Type B pancreatic cell (in vitro differentiated cells): ENCODE measurements at regions not wholly inside any gene's neighbourhood (a gene's known extent, or its start where the extent isn't known, plus 50 kb on each side); places are given as distances from the start of the nearest gene placed in this dataset.

Source experiments
- DNase-seq: peaks from one replicate; pipeline ENCODE4 v3.0.0; 2021; ENCODE audit warnings: mixed read lengths; ENCODE audit not compliant: unreplicated experiment; ENCODE audit errors: extremely low spot score
- H3K27ac Mint-ChIP-seq: 2 replicates; pipeline ENCODE4 v1.8.0; 2021; ENCODE audit warnings: mild to moderate bottlenecking, mixed read lengths
- H3K27me3 Mint-ChIP-seq: 2 replicates; pipeline ENCODE4 v1.8.0; 2021; ENCODE audit warnings: mixed read lengths
- H3K36me3 Mint-ChIP-seq: 2 replicates; pipeline ENCODE4 v1.8.0; 2021; ENCODE audit warnings: mixed read lengths
- H3K4me1 Mint-ChIP-seq: one replicate; pipeline ENCODE4 v1.8.0; 2021; ENCODE audit warnings: mixed read lengths; ENCODE audit not compliant: unreplicated experiment
- H3K4me3 Mint-ChIP-seq: 2 replicates; pipeline ENCODE4 v1.8.0; 2021; ENCODE audit warnings: mild to moderate bottlenecking, mixed read lengths
- H3K9me3 Mint-ChIP-seq: 2 replicates; pipeline ENCODE4 v1.8.0; 2021; ENCODE audit warnings: mixed read lengths
- TF ChIP-seq, protein P1 (sequence below): fragments of 200-600 bp; sonication (generic); conservative IDR thresholded peaks from 2 replicates; pipeline ENCODE4 v1.5.0; 2021; ENCODE audit warnings: antibody characterized with exemption, mild to moderate bottlenecking

DNA sequence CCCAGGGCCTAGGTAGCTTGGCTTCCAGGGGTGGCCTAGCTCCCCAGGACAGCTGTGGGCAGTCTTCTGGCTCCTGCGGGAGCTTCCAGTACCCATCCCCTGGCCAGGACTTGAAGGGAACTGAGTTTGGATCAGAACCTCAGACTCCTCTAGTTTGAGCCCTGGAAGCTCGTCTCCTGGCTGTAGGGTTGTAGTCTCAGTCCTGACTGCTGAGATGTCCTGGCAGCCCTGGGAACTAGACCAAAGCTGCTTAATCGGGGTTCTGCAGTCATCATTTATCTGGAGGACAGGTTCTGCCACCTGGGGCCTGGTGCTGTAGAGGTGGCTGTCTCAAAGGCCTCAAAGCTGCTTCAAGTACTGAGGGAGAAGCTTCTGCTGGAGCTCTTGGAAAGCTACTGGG, 163.7 kb downstream of the WSCD1 start:
- peak; percentile 45 for DNase-seq
- no peaks in the 10 kb centered on the region for H3K36me3 Mint-ChIP-seq
- no peak overlapping the region for H3K4me3 Mint-ChIP-seq
- no peaks in the 10 kb centered on the region for H3K9me3 Mint-ChIP-seq
- TF ChIP-seq, protein P1, sequence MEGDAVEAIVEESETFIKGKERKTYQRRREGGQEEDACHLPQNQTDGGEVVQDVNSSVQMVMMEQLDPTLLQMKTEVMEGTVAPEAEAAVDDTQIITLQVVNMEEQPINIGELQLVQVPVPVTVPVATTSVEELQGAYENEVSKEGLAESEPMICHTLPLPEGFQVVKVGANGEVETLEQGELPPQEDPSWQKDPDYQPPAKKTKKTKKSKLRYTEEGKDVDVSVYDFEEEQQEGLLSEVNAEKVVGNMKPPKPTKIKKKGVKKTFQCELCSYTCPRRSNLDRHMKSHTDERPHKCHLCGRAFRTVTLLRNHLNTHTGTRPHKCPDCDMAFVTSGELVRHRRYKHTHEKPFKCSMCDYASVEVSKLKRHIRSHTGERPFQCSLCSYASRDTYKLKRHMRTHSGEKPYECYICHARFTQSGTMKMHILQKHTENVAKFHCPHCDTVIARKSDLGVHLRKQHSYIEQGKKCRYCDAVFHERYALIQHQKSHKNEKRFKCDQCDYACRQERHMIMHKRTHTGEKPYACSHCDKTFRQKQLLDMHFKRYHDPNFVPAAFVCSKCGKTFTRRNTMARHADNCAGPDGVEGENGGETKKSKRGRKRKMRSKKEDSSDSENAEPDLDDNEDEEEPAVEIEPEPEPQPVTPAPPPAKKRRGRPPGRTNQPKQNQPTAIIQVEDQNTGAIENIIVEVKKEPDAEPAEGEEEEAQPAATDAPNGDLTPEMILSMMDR: no peak
- H3K27ac Mint-ChIP-seq: no peak overlapping the region
- H3K4me1 Mint-ChIP-seq: no peaks in the 10 kb centered on the region
- peaks cover 26% of the 10 kb centered on the region for H3K27me3 Mint-ChIP-seq

DNA sequence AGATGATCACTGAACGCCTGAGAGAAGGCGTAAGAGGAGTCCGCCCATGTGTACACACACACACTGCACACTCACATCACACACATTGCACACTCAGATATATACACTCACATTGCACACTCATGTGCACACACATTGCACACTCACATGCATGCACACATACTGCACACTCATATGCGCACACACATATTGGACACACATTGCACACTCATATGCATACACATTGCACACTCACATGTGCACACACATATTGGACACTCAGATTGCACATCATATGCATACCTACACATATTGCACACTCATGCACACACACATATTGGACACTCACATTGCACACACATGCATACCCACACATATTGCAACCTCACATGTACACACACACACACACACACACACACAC, 163.2 kb downstream of the WSCD1 start:
- Mint-ChIP-seq H3K27ac (no peak overlapping the region), H3K9me3 (no peaks in the 10 kb centered on the region), H3K4me1 (no peaks in the 10 kb centered on the region), H3K4me3 (no peak overlapping the region), H3K27me3 (peaks cover 21% of the 10 kb centered on the region), H3K36me3 (no peaks in the 10 kb centered on the region)
- TF ChIP-seq, protein P1: no peak
- no peak for DNase-seq

DNA sequence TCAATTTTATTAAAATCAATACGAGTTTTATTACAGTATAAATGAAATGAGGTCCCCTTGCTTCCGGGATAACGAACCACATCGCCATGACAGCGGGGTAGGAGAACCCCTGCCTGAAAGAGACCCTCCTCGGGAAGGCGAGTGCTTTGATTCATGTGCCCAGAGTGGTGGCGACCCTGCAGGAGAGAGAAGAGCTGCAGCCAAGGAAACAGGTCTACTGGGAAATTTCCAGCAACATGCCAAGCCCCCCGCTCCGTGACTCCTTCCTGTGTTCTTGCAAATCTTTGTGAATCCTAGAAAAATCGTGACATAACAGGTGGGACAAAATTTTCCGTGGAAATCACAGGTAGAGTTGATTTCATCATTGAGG, 162.5 kb downstream of the WSCD1 start:
- H3K27ac Mint-ChIP-seq: no peak overlapping the region

DNA sequence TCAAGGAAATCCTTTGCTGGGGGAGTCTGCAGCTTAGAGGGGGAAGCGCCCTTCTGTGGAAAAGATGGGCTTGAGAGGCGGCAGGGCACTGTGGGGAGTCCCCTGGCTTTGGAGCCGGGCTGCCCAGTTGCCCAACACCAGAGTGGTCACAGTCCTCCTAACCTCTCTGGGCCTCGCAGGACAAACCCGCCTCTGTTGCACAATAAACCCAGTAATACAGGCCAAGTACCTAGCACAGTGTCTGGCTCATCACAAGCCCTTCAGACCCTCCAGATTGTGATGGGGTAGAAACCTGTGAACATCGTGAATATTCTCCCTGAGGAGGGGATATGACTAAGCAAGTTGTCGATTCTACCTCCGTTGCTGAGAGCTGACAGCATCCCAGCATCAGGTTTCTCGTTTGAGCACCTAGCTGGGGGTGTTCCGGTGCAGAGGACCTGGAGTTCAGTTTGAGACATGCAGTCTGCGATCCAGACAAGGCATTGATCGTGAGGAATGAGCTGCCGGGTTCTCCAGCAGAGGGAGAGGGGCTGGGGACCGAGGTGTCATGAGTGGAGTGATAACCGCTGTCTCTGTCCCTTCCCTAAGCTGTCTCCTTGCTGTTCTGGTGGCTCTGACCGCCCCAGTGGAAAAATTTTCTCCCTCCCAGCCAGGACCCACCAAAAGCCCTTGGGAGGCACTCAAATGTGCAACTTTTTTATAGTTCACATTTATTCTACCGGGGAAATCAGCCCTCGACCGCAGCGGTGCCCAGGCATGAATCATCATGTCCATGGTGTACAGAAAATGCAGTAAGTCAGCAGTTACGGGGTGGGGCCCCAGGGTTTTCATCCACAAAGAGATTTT, 161.9 kb downstream of the WSCD1 start:
- no peaks in the 10 kb centered on the region for H3K36me3 Mint-ChIP-seq
- no peak overlapping the region for H3K27ac Mint-ChIP-seq
- no peaks in the 10 kb centered on the region for H3K9me3 Mint-ChIP-seq
- TF ChIP-seq, protein P1: no peak
- DNase-seq: peak; percentile 49
- peaks cover 14% of the 10 kb centered on the region for H3K27me3 Mint-ChIP-seq
- no peaks in the 10 kb centered on the region for H3K4me1 Mint-ChIP-seq
- no peak overlapping the region for H3K4me3 Mint-ChIP-seq

More for the DNA sequence above, 162.5 kb downstream of the WSCD1 start:
- Mint-ChIP-seq H3K27me3 (peaks cover 17% of the 10 kb centered on the region), H3K36me3 (no peaks in the 10 kb centered on the region), H3K4me3 (no peak overlapping the region), H3K9me3 (no peaks in the 10 kb centered on the region), H3K4me1 (no peaks in the 10 kb centered on the region)
- DNase-seq: peak; percentile 43
- TF ChIP-seq, protein P1: no peak

DNA sequence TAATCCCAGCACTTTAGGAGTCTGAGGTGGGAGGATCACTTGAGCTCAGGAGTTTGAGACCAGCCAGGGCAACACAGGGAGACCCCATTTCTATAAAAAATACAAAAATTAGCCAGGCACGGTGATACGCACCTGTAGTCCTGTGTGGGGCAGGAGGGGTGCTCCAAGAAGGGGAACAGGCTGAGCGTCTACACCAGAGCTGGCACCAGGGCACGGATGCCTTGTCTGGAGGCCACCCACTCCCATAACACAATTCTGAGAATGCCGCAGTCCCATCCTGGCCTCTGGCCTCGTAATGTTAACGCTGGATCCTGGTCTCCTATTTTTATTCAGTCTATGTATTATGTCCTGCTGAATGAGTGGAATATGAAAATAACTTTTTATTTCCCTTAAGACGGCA, 161.3 kb downstream of the WSCD1 start:
- no peaks in the 10 kb centered on the region for H3K4me1 Mint-ChIP-seq

More for the DNA sequence above, 161.3 kb downstream of the WSCD1 start:
- Mint-ChIP-seq H3K27ac (no peak overlapping the region), H3K27me3 (peaks cover 9% of the 10 kb centered on the region), H3K36me3 (no peaks in the 10 kb centered on the region), H3K9me3 (no peaks in the 10 kb centered on the region), H3K4me3 (no peak overlapping the region)
- DNase-seq: peak; percentile 15
- TF ChIP-seq, protein P1: no peak
